IPS DF 4.7 (cell line): ENCODE measurements at regions not wholly inside any gene's neighbourhood (a gene's known extent, or its start where the extent isn't known, plus 50 kb on each side); places are given as distances from the start of the nearest gene placed in this dataset.

Experiments
- DNase-seq: peaks from one replicate; pipeline ENCODE4 v3.0.0-alpha.2; 2013; ENCODE audit warnings: low spot score; ENCODE audit errors: extremely low read depth

- DNase-seq = no peak
Observed at GRCh38 chr22:27113211-27113635, 455.8 kb downstream of the MIAT start.

- no peak for DNase-seq
Observed at GRCh38 chr22:27113641-27114040, 456.3 kb downstream of the MIAT start.

- no peak for DNase-seq
Observed at GRCh38 chr22:27114186-27114585, 456.8 kb downstream of the MIAT start.

GRCh38 chr22:27115410-27115809 lies 458.0 kb downstream of the MIAT start:
- DNase-seq = no peak

- no peak for DNase-seq
Observed at GRCh38 chr22:27115816-27116256, 458.4 kb downstream of the MIAT start.

GRCh38 chr22:27116312-27117086 lies 459.1 kb downstream of the MIAT start:
- DNase-seq = no peak

GRCh38 chr22:27120036-27120435 lies 462.6 kb downstream of the MIAT start:
- no peak for DNase-seq

- no peak for DNase-seq
Observed at GRCh38 chr22:27122574-27122973, 465.2 kb downstream of the MIAT start.

GRCh38 chr22:27123880-27124279 lies 466.5 kb downstream of the MIAT start:
- no peak for DNase-seq

- no peak for DNase-seq
Observed at GRCh38 chr22:27124351-27124966, 467.1 kb downstream of the MIAT start.

- no peak for DNase-seq
Observed at GRCh38 chr22:27125539-27125938, 468.2 kb downstream of the MIAT start.

- no peak for DNase-seq
Observed at GRCh38 chr22:27127911-27128310, 470.5 kb downstream of the MIAT start.

- no peak for DNase-seq
Observed at GRCh38 chr22:27128461-27129085, 471.2 kb downstream of the MIAT start.

GRCh38 chr22:27129266-27129665 lies 471.9 kb downstream of the MIAT start:
- DNase-seq = no peak

GRCh38 chr22:27130906-27131305 lies 473.5 kb downstream of the MIAT start:
- DNase-seq = no peak

- no peak for DNase-seq
Observed at GRCh38 chr22:27131346-27131745, 474.0 kb downstream of the MIAT start.

- no peak for DNase-seq
Observed at GRCh38 chr22:27132400-27132799, 475.0 kb downstream of the MIAT start.

- DNase-seq = no peak
Observed at GRCh38 chr22:27133019-27133431, 475.6 kb downstream of the MIAT start.

- no peak for DNase-seq
Observed at GRCh38 chr22:27133681-27134314, 476.4 kb downstream of the MIAT start.

- DNase-seq = no peak
Observed at GRCh38 chr22:27134315-27134701, 476.9 kb downstream of the MIAT start.

- no peak for DNase-seq
Observed at GRCh38 chr22:27135031-27135981, 477.9 kb downstream of the MIAT start.
